ENCODE measurements at regions not wholly inside any gene's neighbourhood (a gene's known extent, or its start where the extent isn't known, plus 50 kb on each side); places are given as distances from the start of the nearest gene placed in this dataset.

DNA sequence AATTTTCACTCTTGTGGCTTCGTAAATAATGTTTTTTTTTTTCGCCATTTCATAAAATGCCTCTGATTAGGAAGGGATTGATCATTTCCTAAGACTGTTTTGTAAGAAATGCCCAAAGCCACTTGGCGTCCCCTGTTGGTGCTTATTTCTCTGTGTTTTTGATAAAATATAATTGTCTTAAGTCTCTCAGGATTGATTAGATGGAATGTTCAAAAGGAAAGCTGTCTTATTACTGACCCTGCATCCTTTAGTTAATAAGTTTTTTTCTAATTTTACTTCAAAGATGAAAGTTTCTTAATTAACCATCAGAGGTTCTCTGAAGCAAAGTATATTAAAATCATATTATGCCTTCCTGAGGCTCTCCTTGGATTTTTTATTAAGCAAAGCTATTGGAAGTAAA lies 624.3 kb upstream of the TENM4 start:
- TF ChIP-seq, protein P1, sequence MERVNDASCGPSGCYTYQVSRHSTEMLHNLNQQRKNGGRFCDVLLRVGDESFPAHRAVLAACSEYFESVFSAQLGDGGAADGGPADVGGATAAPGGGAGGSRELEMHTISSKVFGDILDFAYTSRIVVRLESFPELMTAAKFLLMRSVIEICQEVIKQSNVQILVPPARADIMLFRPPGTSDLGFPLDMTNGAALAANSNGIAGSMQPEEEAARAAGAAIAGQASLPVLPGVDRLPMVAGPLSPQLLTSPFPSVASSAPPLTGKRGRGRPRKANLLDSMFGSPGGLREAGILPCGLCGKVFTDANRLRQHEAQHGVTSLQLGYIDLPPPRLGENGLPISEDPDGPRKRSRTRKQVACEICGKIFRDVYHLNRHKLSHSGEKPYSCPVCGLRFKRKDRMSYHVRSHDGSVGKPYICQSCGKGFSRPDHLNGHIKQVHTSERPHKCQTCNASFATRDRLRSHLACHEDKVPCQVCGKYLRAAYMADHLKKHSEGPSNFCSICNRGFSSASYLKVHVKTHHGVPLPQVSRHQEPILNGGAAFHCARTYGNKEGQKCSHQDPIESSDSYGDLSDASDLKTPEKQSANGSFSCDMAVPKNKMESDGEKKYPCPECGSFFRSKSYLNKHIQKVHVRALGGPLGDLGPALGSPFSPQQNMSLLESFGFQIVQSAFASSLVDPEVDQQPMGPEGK (CRISPR knock-in tag; IDR thresholded peaks at IDR 0.05; ENCODE audit: borderline replicate concordance): no peak
- no peak for TF ChIP-seq POU6F1 (CRISPR knock-in tag; IDR thresholded peaks at IDR 0.05; ENCODE audit: borderline replicate concordance, low read depth)
- no peak for TF ChIP-seq CREB5 (CRISPR knock-in tag; IDR thresholded peaks at IDR 0.05; ENCODE audit: low read depth)
- TF ChIP-seq ZNF8 (CRISPR knock-in tag; IDR thresholded peaks at IDR 0.05): no peak
- no peak for TF ChIP-seq RARB (CRISPR knock-in tag; IDR thresholded peaks at IDR 0.05)

Measured in SK-N-SH treated with all-trans-retinoic acid at 6 μM for 48 hours (cell line).